Stimulated activated CD4-positive, alpha-beta T cell treated with anti-CD3 and anti-CD28 coated beads, Interleukin-2, amount 100 ng/mL, for 48 hours (primary cell): ENCODE measurements at regions not wholly inside any gene's neighbourhood (a gene's known extent, or its start where the extent isn't known, plus 50 kb on each side); places are given as distances from the start of the nearest gene placed in this dataset.
"Not testable (repeated sequence)": the region's sequence is repeated elsewhere in the genome, so short reads cannot be mapped to it uniquely, and the experiment has no call there.

Experiments
- DNase-seq, 2 donors: peaks; one replicate each; pipeline ENCODE4 v3.0.0-alpha.2; 2020

DNA sequence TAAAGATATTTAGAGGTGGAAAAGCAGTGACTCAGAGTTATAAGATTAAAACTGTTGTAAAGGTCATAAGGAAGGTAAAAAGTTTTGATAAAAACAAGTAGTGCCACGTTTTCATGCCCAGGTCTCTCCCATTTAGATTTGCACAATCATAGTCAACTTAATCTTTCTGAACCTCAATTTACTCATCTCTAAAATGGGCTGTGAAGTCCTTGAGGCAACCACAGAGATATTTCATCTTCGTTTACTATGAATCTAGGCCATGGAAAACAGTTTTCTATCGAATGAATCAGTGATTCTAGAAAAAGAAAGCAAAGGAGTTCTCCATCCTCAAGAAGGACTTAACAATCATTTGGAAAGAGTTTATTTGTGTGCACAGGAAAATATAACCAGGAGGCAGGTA, 190.2 kb downstream of the EDN1 start:
- DNase-seq, result no peak

DNA sequence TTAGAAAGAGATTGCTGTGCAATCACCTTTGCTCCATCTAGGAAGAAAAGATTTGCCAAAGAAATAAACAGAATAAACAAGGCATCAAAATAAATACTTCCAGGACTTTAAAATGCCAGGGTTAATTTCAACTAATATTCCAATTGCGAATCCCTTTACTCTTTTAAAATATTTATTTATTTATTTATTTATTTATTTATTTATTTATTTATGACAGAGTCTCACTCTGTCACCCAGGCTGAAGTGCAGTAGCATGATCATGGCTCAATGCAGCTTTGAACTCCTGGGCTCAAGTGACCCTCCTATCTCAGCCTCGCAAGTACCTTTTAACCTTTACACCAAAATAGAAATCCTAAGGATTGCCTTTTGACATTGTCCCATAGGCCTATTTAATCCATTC, 191.1 kb downstream of the EDN1 start:
- DNase-seq, result no peak

DNA sequence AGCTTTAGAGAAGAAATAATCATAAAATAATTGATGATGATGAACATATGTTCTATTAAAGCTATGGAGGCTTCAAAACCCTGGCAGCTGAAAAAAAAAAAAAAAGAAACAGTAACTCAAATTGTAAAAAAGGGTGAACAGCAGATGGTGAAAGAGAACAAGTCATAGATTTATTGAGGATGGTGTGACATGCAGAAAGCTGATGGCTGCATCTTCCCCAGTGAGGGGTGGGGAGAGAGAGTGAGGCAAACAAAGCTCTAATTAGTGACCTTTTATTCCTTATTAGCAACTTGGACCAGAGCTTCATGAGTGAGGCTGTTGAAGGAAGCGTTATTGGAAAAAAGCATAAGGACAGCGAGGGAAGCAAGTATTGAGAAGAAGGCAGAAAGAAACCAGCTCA, 191.7 kb downstream of the EDN1 start:
- no peak for DNase-seq

DNA sequence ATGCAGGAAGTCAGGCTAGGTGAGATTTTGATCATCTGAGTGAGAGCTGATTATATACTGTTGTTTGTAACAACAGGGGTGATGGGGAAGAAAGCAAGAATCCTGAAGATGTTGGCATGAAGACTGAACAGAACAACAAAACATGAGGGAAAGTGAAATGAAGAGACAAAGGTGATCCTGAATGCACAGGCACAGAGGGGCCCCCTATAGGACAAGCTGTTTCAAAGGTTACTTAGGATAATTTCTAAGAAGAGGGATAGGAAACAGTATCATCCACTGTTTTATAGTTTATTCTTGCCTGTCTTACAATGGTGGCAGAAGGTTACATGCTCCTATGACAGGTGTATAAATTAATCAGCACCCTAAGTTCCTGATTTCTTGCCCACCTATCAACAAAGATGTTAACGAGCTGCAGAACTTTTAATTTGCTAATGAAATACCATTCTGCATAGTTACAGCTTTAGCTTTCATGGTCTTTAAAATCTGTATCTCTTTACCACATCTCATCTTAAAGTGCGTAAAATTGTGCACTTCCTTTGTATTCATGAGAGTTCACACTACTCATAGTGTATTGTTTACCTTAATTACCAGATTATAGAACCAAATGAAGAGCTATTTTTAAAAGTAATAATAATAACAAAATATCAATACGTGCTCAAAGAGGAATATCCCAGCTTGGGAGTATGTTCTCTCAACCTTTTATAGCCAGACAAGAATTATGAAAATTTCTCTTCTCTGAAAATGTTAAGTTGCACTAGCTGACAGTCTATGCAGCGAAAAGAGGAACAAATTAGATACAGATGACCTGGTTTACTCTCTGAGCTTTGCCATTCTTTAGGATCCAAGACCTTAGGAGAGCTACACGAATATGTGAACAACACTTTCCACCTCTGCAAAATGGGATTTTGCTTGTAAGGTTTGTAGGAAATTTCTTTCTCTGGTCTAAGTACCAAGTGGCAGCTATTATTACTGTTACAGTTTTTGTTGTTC, 192.5 kb downstream of the EDN1 start:
- DNase-seq, result no peak

DNA sequence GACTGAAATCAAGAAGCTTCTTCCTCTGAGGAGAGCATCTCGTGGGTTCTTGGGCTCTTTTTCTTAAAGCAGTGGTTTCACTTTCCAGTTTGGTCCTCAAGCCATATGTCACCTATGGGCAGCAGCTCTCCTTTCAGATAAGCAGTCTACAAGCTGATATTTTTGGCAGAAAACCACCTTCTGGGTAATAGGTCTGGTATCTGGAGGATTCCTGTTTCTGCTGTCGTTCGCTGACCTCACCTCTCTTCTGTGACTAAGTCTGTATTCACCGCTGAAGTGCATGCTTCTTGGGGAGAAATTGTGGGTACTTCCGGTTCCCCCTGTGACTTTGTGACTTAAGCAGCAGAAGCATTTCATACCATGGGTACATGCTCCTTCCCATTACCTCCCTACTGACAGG, 193.6 kb downstream of the EDN1 start:
- DNase-seq, result no peak

DNA sequence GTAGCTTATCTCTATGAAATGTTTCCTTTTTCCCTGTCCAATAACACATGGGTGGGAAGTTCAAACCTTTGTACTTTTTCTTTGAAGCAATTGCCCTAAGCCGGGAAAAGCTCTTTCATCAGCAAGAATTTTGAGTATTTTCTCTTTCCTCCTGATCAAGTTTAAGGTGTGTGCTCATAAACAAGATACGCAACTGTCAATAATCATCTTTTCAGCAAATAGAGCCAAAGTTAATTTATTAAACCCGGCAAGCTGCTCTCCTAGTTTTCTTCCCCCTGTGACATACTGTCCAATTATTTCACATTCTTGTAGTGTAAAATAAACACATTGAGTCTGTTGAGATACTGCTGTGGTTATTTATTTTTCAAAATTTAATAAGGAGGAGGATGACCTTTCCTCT, 194.4 kb downstream of the EDN1 start:
- no peak for DNase-seq

DNA sequence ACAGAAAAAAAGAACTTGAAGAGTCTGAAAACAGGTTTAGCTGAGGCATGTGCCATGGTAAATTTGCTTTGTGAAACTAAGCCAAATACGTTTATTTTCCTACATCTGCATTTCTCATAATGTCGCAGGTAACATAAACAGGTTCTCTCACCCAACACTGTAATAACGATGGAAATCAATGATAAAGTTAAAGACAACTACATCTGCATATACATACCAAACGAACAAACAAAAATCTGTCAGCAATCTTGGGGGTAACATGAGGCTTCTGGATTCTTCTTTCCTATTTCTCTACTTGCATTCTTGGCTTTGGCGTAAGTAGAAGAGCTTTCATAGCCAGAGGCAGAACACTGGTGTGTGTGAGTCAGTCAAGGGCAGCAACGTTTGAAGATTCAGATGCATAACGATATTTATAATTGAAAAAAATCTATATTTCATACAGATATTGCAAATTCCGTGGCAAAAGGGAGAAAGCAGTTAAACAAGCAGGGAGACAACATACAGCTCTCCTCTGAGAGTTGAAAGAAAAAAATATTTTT, 195.1 kb downstream of the EDN1 start:
- DNase-seq, result no peak

DNA sequence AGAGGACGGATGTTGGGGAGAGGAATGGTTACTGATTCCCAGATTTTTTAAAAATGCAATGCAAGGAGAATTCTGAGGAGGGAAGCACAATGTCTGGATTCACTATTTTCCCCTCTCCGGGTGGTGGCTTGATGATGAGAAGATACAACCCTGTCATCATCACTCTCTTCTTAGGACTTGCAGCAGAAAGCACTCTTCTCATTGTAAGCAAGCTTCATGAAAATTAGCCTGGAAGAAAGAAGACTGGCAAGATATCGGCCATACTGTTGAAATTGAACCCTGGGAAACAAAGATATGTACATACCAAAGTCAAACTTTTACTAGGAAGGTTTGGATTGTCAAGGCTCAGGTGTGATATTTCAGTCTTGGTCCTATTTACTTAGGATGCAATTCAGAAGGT, 195.7 kb downstream of the EDN1 start:
- no peak for DNase-seq

DNA sequence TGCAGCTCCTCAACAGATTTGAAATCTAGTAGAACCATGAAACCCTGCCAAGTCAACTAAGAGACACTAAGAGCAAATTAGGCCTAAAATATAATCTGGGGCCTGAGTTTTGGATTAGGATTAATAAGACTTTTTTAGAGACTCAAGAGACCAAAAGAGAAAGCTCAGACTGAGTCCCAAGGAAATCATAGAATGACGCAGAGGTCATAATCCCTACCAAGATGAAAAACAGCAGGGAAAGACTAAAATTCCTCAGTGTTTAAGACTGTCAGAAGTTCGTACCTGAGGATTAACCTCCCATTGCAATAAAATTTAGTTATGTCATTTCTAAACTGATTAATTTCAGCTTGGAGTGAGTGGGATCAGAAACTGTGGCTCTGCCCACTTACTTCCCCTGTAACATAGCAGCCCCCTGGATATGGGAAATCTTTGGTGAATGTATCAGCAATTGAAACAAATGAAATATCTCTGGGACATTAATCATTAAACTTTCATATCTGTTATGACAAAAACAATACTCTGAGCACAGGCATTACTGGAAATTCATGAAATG, 200.3 kb downstream of the EDN1 start:
- DNase-seq, result no peak

DNA sequence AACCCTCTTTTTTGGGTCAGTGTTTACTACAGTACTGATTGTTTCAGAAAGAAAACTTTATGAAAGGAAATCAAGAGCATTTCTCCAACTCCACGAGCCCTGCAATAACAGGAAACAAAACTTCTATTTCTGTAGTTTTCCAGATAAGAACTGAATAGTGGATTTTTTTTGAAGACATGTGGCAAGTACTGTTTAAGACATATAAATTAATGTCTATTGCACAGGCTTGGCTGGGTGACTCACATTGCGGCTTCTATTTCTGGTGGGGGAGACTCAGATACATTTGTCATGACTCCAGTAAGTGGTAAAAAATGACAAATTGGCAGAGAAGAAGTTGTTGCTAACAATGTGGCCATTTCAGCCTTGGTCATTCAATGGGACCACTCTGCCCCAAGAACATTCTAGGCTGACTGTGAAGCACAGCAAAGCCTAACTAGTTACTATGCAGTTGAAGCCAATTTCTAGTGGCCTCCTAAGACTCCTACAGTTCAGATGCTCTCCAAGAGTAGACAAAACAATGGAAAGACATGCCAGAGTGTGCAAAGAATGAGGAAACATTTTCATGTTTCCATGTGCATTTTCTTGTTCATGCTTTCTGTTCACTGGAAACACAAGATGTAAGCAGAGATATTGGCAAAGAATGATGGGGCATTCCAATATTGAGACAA, 200.9 kb downstream of the EDN1 start:
- DNase-seq, result no peak

DNA sequence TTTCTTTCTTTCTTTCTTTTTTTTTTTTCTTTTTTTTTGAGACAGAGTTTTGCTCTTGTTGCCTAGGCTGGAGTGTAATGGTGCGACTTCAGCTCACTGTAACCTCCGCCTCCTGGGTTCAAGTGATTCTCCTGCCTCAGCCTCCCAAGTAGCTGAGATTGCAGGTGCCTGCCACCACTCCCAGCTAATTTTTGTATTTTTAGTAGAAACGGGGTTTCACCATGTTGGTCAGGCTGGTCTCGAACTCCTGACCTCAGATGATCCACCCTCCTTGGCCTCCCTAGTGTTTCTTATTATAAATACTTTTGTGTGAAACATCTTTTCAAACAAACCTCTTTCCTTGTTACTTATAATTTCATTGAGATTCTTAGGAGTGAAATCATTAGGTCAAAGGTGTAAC, 202.8 kb downstream of the EDN1 start:
- DNase-seq, result not testable (repeated sequence)

DNA sequence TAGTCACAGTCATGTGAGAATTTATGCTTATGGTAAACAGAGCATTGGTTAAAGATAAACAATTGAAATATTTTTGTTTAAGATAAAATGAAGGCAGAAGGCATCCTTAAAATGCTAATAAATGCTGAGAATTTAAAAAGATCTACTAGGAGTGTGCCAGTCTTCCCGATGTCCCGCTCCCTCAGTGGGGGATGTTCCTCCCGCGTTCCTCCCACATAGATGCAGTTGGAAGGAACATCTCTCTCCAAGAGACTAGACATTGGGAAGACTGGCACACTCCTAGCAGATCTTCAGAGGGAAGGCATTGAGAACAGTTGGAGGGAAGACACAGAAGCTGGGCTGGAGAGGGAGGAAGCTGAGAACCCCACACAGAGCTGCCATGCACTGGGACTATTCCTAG, 203.3 kb downstream of the EDN1 start:
- DNase-seq, result no peak

DNA sequence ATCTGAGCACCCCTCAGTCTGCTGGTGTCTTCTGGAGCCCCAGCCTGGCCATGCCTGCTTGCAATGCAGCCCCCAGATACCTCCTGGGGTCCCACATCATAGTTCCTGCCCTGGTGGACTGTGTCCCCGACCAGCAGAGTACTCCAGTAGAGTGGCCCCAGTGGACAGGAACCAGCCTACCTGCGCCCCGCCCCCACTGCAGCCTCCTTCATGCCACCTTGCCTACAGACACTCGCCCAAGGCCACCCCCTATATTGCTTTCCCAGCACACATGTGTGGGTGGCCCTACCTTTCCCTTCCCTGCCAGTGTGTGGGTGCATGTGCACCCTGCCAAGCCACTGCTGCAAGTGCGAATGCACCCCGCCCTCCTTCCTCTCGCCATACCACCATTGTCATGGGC, 204.0 kb downstream of the EDN1 start:
- no peak for DNase-seq

DNA sequence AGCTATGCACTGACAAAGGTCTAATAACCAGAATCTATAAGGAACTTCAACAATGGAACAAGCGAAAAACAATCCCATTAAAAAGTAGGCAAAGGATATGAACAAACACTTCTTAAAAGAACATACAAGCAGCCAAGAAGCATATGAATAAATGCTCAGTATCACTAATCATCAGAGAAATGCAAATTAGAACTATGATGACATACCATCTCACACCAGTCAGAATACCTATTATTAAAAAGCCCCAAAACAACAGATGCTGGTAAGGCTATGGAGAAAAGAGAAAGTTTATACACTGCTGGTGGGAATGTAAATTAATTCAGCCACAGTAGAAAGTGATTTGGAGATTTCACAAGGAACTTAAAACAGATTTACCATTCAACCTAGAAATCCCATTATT, 211.8 kb downstream of the EDN1 start:
- no peak for DNase-seq

DNA sequence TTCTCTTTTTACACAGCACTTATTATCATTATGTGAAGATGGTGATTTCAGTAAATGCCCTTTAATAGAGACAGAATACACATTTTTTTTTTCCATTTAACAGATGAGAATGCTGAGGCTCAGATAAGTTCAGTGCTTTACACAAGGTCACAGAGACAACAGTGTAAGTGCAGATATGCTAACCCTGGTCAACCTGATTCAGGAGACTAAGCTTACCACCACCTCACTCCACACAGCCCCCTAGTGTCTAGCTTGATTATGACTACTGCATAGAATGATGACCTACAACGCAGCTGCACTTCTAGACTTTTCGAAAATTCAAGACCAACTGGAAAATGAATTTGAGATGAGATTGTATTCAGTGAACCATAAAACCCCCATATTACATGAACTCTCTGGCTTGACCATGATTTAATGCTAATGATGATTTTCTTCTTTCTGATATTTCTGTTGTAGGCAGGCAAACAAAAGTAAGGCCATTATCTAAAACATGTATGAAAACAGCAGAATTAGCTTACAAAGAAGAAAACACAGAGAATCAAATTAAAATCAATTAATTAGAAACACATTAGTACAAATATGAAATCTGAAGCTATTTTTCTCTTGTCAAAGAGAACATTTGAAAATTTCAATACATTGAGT, 212.1 kb upstream of the PHACTR1 start:
- no peak for DNase-seq

DNA sequence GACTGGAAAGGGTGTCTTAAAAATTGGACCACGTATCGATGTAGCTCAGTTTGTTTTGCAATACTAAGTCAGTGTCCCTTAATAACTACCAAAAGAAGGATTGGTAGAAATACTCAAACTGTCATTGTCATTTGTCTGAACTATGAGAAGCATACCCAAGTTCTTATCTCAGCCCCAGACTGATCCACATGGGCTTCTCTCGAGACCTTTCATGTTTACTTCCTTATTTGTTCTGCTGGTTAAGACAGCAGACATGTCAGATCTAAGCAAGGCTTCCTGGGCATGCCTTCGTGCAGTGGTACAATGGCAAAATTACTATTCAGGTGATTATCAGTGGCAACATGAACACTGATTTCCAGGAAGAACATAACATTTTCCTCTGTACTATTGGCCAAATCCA, 211.1 kb upstream of the PHACTR1 start:
- no peak for DNase-seq

DNA sequence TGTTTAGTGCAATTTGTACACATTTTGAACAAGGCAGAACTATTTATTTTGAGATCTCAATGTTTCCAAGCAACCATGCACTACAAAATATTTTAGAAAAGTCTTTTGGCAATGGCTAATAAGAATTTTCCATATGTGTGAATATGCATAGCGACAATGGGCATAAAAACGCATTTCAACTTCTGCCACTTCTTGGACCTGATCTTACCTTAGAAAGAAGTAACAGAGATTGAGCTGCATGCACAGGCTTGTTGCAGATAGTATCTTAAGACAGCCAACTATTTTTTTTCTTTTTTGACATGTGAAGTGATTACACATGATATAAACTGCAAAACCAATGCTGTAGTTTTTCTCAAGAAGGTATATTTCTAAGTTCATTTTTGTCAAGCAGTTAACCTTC, 210.4 kb upstream of the PHACTR1 start:
- no peak for DNase-seq

DNA sequence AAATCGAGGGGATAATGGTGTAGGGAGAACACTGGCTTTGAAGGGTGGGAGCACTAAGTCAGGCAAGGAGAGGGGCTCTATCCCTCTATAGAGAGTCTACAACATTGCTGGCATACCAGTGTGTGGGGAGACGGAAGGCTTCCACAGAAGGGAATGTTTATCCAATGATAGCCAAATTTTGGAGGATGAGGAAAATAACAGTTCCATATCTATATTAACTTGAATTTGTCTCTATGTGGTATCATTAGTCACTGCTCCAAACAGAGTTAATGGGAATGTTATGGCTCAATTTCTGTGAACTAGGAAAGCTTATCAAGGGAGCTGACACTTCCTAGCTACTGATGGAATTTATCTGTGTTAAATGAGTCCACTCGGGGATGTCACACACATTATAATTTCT, 208.9 kb upstream of the PHACTR1 start:
- no peak for DNase-seq

DNA sequence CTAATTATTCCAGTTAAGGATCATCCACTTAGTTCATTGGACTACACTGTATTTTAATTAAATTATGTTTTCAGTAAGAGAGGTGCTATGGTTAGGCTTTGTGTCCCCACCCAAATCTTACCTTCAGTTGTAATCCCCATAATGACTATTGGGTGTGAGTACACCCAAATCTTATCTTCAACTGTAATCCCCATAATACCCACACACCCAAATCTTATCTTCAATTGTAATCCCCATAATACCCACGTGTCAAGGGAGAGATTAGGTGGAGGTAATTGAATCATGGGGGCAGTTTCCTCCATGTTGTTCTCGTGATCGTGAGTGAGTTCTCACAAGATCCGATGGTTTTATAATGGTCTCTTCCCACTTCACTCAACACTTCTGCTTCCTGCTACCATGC, 208.0 kb upstream of the PHACTR1 start:
- no peak for DNase-seq

DNA sequence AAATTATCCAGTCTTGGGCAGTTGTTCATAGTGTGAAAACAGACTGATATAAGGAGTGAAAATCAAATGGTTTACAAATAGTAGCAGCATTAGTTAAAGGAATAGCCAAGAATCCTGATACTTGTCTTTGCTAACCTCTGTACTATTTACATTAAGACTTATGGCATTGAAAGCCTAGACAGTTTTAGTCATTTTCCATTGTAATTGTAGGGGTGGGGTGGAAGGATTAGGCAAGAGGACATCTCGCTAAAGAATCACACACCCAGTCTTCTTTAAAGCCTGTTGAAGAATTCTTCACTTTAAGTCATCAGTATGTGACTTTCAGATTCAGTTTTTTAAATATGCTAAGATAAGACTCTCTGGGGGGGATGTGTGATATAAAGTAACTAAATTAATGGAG, 207.5 kb upstream of the PHACTR1 start:
- no peak for DNase-seq

DNA sequence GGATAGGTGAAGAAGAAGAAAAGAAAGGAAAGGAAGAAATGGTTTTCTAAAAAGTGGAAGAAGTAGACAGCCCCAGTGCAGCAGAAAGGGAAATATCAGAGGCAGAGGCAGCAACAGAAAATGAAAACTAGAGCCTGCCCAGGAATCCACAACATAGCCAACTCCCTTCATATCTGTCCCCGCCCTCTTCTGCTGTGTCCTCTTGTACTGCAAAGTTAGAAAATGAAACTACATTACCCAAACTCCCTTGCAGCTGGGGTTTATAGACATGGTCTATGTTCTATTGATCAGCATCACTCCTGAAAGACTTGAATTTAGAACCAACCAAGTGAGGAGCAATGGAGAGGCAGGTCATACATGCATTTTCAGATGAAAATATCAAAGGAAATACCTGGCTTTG, 200.5 kb upstream of the PHACTR1 start:
- no peak for DNase-seq

DNA sequence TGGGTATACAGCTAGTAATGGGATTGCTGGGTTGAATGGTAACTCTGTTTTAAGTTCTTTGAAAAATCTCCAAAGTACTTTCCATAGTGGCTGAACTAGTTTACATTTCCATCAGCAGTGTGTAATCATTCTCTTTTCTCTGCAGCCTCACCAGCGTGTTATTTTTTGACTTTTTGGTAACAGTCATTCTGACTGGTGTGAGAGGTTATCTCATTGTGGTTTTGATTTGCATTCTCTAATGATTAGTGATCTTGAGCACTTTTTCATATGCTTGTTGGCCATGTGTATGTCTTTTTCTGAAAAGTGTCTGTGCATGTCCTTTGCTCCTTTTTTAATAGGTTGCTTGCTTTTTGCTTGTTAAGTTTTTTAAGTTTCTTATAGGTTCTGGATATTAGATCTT, 194.2 kb upstream of the PHACTR1 start:
- no peak for DNase-seq

DNA sequence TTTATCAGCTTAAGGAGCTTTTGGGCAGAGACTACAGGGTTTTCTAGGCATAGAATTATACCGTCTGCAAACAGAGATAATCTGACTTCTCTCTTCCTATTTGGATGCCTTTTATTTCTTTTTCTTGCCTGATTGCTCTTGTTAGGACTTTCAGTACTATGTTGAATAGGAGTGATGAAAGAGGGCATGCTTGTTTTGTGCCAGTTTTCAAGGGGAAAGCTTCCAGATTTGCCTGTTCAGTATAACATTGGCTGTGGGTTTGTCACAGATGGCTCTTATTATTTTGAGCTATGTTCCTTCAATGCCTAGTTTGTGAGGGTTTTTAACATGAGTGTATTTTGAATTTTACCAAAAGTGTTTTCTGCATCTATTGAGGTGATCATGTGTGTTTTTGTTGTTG, 192.8 kb upstream of the PHACTR1 start:
- no peak for DNase-seq
